ENCODE measurements at regions not wholly inside any gene's neighbourhood (a gene's known extent, or its start where the extent isn't known, plus 50 kb on each side); places are given as distances from the start of the nearest gene placed in this dataset.

- no peak for TF ChIP-seq CTCF (IDR thresholded peaks at IDR 0.05)
- TF ChIP-seq POLR2A (IDR thresholded peaks at IDR 0.05): no peak
Measured at GRCh38 chr3:194051366-194052149, 84.4 kb upstream of the HES1 start.
